ENCODE measurements at regions not wholly inside any gene's neighbourhood (a gene's known extent, or its start where the extent isn't known, plus 50 kb on each side); places are given as distances from the start of the nearest gene placed in this dataset.

DNA sequence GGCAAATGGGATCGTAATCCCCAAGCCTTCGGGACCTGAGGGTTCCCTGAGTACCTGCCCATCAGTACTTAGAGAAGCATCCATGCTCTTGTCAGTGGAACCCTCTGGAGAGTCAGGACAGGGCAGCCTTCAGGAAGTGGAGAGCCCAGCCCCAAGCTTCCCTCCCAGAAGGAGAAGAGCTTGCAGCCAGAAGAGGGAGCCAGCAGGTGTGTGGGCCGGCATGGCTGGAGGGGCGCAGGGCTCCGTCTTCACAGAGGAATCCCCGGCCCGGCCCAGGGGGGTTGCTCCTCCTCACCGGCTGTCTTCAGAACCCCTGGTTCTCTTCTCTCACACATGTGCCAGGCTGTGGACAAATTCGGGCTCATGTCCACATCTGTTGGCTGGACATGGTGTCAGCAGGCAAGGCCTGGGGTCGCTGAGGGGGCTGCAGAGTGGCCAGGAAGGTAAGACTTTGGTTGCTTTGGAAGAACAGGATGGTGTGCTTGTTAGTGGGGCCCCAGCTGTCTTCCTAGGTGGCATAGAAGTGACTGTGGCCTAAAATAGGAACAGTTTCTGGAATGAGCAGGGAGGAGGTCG is 58.9 kb upstream of the RXRA start:
- no peak overlapping the region for H3K4me3 ChIP-seq (ENCODE audit: low read length)
- no peak for DNase-seq (ENCODE audit: low read depth, low spot score)

DNA sequence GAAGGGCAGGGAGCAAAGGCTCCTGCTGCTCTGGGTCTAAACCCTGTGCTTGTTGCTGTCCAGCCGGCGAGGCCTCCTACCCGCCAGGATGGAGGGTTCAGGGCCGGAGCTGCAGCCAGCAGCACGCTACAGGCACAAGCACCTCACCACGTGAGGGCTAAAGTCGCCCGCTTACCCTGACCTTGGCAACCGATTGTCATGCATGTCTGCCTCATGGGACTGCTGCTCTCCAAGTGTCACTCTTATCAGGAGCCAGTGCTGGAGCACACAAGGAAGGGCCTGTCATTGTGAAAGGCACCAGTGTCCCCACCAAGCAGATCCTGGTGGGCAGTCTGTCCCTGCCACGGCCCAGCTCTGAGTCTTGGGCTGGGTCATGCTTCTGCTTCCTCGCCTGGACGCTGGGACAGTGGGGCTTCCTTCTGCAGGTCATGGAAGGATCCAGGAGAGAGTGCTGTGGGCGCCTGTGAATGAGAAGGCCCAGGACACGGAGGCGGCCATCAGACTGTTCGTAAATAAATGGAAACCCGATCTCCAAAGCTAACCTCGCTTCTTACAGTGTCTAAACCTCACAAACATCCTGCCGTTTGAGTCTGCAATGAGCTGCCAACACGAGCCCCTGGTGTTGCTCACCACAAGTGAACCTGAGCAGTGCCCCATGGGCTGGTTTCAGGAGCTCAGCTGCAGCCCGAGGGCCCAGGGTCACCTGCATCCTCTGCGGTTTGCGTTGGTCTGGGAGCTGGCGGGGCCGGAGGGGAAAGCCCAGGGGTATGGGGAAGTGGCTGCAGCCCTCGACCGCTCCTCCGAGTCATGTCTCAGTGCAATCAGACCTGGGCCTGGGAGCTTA is 58.2 kb upstream of the RXRA start:
- no peak overlapping the region for H3K4me3 ChIP-seq (ENCODE audit: low read length)
- no peak for DNase-seq (ENCODE audit: low read depth, low spot score)

DNA sequence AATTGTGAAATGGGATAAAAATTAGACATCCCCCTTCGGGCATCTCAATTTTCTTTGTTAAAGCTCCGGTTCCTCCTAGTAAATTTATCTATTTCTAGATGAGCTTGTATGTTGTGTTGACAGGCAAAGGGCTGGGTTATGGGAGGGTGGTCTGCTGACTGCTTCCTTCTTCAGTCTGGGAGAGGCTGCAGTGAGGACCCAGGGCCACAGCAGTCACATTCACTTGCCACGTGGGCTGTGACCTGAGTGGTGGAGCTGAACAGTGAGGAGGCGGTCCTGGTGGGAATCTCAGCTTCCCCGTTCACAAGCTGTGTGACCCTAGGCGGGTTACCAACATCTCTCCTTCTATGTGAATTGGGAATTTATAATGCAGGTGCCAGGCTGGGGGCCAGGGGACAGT is 57.5 kb upstream of the RXRA start:
- no peak overlapping the region for H3K4me3 ChIP-seq (ENCODE audit: low read length)
- DNase-seq (ENCODE audit: low read depth, low spot score), result no peak

DNA sequence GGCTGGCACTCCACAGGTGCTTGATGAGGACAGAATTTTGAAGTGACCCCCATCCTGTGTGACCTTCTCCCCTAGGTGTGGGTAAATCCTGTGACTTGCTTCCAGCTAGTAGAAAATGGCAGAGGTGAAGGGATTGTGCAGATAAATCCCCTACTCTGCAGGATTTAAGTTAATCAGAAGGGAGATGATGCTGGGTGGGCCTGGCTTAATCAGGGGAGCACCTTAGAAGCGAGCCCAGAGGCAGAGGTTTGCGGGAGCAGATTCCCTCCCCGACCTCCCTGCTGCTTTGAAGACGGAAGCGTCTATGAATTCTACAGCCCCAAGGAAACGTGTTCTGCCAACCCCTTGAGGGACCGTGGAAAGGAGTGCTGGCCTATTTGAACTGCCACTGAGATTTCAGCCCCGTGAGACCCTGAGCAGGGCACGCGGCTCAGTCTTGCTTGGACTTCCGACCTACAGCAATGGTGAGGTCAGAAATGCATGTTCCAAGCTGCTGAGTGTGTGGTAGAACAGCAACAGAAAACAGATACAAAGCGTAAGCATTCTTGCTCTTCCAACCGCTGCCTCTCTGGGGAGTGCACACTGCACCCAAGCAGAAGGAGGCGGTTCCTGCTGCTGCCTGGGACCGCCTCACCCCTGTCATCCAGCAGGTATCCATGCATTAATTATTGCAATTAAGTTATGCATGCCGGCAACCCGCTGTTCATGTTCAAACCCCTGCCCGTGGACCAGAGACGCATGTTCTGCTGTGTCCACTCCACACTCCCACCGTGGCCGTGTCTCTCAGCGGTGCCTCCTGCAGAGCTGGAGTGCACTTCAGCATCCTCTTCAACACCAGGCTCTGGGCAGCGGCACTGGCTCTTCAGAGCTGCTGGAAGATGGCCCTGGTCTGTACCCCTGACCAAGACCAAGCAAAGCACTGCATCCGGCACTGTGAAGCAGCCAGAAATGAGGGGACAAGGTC is 54.6 kb upstream of the RXRA start:
- no peak for DNase-seq (ENCODE audit: low read depth, low spot score)
- no peak overlapping the region for H3K4me3 ChIP-seq (ENCODE audit: low read length)

DNA sequence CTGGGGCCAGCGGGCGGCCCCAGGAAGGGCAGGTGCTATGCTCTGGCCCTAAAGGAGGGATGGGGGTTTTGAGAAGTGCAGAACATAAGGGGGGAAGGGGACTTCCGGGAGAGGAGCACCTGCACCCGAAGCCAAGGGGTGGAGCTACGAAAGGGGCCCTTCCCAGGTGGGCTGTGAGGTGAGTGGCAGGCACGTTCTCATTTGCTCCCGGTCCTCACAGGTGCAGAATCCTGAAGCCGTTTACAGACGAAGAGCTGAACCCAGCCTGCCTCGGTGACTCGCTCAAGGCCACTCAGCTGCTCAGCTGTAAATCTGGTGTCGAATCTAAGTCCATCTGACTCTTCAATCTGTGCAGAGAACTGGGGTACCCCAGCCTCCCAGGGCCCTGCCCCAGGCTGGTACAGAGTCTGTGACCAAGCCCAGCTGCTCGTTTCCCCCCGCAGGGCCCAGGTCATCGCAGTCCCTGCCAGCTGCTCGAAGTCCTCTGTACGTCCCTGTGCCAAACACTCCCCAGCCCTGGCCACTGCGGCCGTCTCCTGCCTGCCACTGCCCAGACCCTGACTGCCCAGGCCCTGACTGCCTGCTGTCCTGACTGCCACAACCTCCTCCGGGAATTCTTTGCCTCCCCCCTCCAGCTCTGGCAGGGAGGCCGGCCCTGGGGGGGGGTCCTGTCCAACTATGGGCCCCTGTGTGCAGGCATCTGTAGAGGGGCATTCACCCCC is 53.8 kb upstream of the RXRA start:
- DNase-seq (ENCODE audit: low read depth, low spot score), result no peak

DNA sequence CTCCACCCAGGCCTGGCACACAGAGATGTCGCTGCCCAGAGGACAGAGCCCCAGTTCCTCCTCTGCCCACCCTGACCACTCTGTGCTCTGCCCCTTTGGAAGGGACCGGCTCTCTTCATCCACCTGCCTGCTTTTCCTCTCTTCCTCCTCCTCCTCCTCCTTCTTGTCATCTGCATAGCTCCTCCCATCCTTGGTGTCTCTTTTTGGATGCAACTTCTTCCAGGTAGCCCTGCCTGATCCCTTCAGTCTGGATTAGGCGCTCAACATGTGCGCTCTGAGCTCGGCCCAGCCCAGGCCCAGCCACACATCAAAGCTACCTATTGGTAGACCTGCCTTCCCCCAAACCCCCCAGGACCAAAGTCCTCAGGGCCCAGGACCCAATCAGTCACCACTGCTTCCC is 52.6 kb upstream of the RXRA start:
- DNase-seq (ENCODE audit: low read depth, low spot score), result no peak
- no peak overlapping the region for H3K4me3 ChIP-seq (ENCODE audit: low read length)

More for the DNA sequence above, 53.8 kb upstream of the RXRA start:
- no peak overlapping the region for H3K4me3 ChIP-seq (ENCODE audit: low read length)

DNA sequence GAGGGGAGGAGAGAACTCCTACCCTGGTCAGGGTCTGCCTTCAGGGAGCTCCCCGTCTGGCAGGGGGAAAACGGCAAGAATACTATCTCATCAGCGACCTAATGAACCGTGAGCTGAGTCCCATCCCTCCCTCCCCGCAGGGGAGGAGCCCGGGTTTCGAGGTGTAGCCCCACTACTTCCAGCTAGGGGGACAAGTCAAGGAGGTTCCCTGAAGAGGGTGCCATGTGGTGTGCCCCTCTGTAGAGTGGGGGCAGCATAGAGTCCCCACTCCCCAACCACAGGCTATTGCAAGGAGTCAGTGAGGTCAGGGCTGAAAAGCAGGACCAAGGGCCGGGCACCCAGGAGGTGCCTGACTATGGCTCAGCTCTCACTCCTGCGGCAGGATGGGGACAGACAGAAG is 50.9 kb upstream of the RXRA start:
- no peak for DNase-seq (ENCODE audit: low read depth, low spot score)

DNA sequence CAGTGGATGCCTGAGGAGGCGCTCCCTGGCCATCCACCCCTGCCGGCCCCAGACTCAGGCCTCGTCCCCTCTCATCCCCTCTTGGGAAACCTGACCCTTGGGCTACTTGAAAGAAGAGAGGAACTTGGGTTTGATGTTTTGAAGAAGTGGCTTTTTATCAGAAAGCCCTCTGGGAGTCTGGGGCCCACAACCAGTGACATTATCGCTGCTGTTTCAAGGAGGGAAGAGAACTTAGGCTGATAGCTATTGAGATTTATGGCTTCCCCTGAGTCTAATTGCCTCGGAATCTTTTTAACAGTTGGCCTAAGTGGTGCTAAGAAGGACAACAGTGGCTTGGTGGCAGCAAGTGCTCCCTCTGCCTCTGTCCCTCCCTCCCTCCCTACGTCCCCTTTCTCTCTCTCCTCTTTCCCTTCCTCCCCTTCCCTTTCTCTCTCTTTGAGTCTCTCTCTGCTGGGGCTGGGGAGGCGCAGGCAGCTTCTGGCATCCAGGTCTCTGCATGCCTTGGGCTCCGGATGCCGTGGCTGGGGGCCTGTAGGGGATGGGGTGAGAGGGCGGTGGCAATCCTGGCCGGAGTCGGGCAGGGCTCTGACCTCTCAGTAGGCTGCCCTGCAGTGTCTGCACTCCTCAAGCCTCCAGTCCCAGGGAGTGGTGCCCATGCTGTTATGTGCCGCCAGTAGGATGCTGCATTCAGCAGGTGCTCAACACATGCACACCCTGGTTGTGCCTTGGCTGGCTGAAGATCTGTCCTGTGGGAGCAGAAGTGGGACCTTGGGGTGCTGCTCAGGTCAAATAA is 49.6 kb upstream of the RXRA start:
- no peak for DNase-seq (ENCODE audit: low read depth, low spot score)
- H3K4me3 ChIP-seq (ENCODE audit: low read length), result no peak overlapping the region

More for the DNA sequence above, 50.9 kb upstream of the RXRA start:
- no peak overlapping the region for H3K4me3 ChIP-seq (ENCODE audit: low read length)
